ENCODE measurements at regions not wholly inside any gene's neighbourhood (a gene's known extent, or its start where the extent isn't known, plus 50 kb on each side); places are given as distances from the start of the nearest gene placed in this dataset.
"Not testable (repeated sequence)": the region's sequence is repeated elsewhere in the genome, so short reads cannot be mapped to it uniquely, and the experiment has no call there.

GRCh38 chr11:44387415-44387814 lies 77.5 kb upstream of the ALX4 start:
- no peak for TF ChIP-seq CTCF (conservative IDR thresholded peaks at IDR 0.05; ENCODE audit: low read depth, low read length)
- no peak overlapping the region for H3K4me3 ChIP-seq (ENCODE audit: low read depth, low read length)
- DNase-seq (ENCODE audit: low read depth): no peak

GRCh38 chr11:44387825-44388224 lies 77.9 kb upstream of the ALX4 start:
- DNase-seq (ENCODE audit: low read depth): no peak
- TF ChIP-seq CTCF (conservative IDR thresholded peaks at IDR 0.05; ENCODE audit: low read depth, low read length): no peak
- H3K4me3 ChIP-seq (ENCODE audit: low read depth, low read length): no peak overlapping the region

- DNase-seq (ENCODE audit: low read depth): no peak
- H3K4me3 ChIP-seq (ENCODE audit: low read depth, low read length): no peak overlapping the region
- no peak for TF ChIP-seq CTCF (conservative IDR thresholded peaks at IDR 0.05; ENCODE audit: low read depth, low read length)
Observed at GRCh38 chr11:44388828-44389657, 79.1 kb upstream of the ALX4 start.

GRCh38 chr11:44389963-44390605 lies 80.1 kb upstream of the ALX4 start:
- TF ChIP-seq CTCF (conservative IDR thresholded peaks at IDR 0.05; ENCODE audit: low read depth, low read length): no peak
- DNase-seq (ENCODE audit: low read depth): no peak
- H3K4me3 ChIP-seq (ENCODE audit: low read depth, low read length): no peak overlapping the region

- not testable (repeated sequence) for H3K4me3 ChIP-seq (ENCODE audit: low read depth, low read length); DNase-seq (ENCODE audit: low read depth)
Observed at GRCh38 chr11:44391004-44391403, 81.1 kb upstream of the ALX4 start.

GRCh38 chr11:44396746-44397145 lies 86.8 kb upstream of the ALX4 start:
- not testable (repeated sequence) for DNase-seq (ENCODE audit: low read depth)

GRCh38 chr11:44397586-44398178 lies 87.7 kb upstream of the ALX4 start:
- no peak for DNase-seq (ENCODE audit: low read depth)
- no peak overlapping the region for H3K4me3 ChIP-seq (ENCODE audit: low read depth, low read length)
- TF ChIP-seq CTCF (conservative IDR thresholded peaks at IDR 0.05; ENCODE audit: low read depth, low read length): no peak

More at GRCh38 chr11:44396746-44397145, 86.8 kb upstream of the ALX4 start:
- H3K4me3 ChIP-seq (ENCODE audit: low read depth, low read length): not testable (repeated sequence)

All from epithelial cell of proximal tubule (primary cell).